Peyer's patch (tissue), 4 donors: ENCODE measurements at regions not wholly inside any gene's neighbourhood (a gene's known extent, or its start where the extent isn't known, plus 50 kb on each side); places are given as distances from the start of the nearest gene placed in this dataset.

ENCODE experiments used
- CTCF ChIP-seq, 6 experiments: fragments of 450-650 bp in 4 of 6; fragments of 200-600 bp in 2 of 6; sonication (generic) in 1 of 6; IDR thresholded peaks; one replicate each; pipeline ENCODE4 v1.5.1; 2017 to 2019; ENCODE audit warnings: antibody characterized with exemption in 6 of 6, mild to moderate bottlenecking in 3 of 6, moderate library complexity in 1 of 6
- POLR2A ChIP-seq, 2 donors: fragments of 450-650 bp; IDR thresholded peaks; one replicate each; pipeline ENCODE4 v1.5.1; 2017; ENCODE audit warnings: antibody characterized with exemption in 2 of 2, mild to moderate bottlenecking in 2 of 2, moderate library complexity in 2 of 2

GRCh38 chr5:7053528-7054209 is 340.4 kb downstream of the TENT4A start:
- no peak for TF ChIP-seq POLR2A (IDR thresholded peaks at IDR 0.05)
- TF ChIP-seq CTCF (IDR thresholded peaks at IDR 0.05) = no peak
